Trophoblast cell (in vitro differentiated cells and primary cell): ENCODE measurements at regions not wholly inside any gene's neighbourhood (a gene's known extent, or its start where the extent isn't known, plus 50 kb on each side); places are given as distances from the start of the nearest gene placed in this dataset.
A peak's percentile ranks its signal among the peaks of the same experiment; 100 is the strongest.

ENCODE experiments used
- DNase-seq, 2 donors: peaks; one replicate each; pipeline ENCODE4 v3.0.0-alpha.2; 2016
- H2AFZ ChIP-seq: 2 replicates; pipeline ENCODE4 v1.6.1; 2013; ENCODE audit warnings: low read length, moderate library complexity, mild to moderate bottlenecking; ENCODE audit not compliant: insufficient read depth, poor library complexity
- H2AK5ac ChIP-seq: 2 replicates; pipeline ENCODE4 v1.6.1; 2013; ENCODE audit warnings: mild to moderate bottlenecking, low read length
- H2BK120ac ChIP-seq: 2 replicates; pipeline ENCODE4 v1.6.1; 2013; ENCODE audit warnings: low read length, mild to moderate bottlenecking, moderate library complexity; ENCODE audit not compliant: insufficient read depth, poor library complexity
- H2BK12ac ChIP-seq: 2 replicates; pipeline ENCODE4 v1.6.1; 2013; ENCODE audit warnings: mild to moderate bottlenecking, low read length, moderate library complexity
- H2BK5ac ChIP-seq: 2 replicates; pipeline ENCODE4 v1.6.1; 2013; ENCODE audit warnings: low read length, low read depth, moderate library complexity, mild to moderate bottlenecking; ENCODE audit not compliant: poor library complexity
- H3K14ac ChIP-seq: 2 replicates; pipeline ENCODE4 v1.6.1; 2013; ENCODE audit warnings: mild to moderate bottlenecking, low read length
- H3K18ac ChIP-seq: 2 replicates; pipeline ENCODE4 v1.6.1; 2013; ENCODE audit warnings: mild to moderate bottlenecking, low read length
- H3K23ac ChIP-seq: 2 replicates; pipeline ENCODE4 v1.6.1; 2013; ENCODE audit warnings: low read length
- H3K27ac ChIP-seq: 2 replicates; pipeline ENCODE4 v1.5.1; 2013; ENCODE audit warnings: low read depth, mild to moderate bottlenecking, inconsistent platforms, low read length, moderate library complexity
- H3K27me3 ChIP-seq: 2 replicates; pipeline ENCODE4 v1.6.1; 2013; ENCODE audit warnings: inconsistent platforms, mild to moderate bottlenecking, low read length, moderate library complexity; ENCODE audit not compliant: insufficient read depth
- H3K36me3 ChIP-seq, 2 experiments: 1 replicate in 1 of 2; 2 replicates in 1 of 2; pipeline ENCODE4 v1.6.1; 2013; ENCODE audit warnings: low read length in 2 of 2, mild to moderate bottlenecking in 2 of 2, moderate library complexity in 1 of 2; ENCODE audit not compliant: insufficient read depth in 2 of 2, control insufficient read depth in 1 of 2
- H3K4ac ChIP-seq: 2 replicates; pipeline ENCODE4 v1.6.1; 2013; ENCODE audit warnings: low read depth, mild to moderate bottlenecking, low read length, moderate library complexity
- H3K4me1 ChIP-seq, 2 experiments: 1 replicate in 1 of 2; 2 replicates in 1 of 2; pipeline ENCODE4 v1.6.1; 2013; ENCODE audit warnings: low read length in 2 of 2, mild to moderate bottlenecking in 2 of 2, moderate library complexity in 1 of 2; ENCODE audit not compliant: insufficient read depth in 2 of 2, control insufficient read depth in 1 of 2
- H3K4me2 ChIP-seq: 2 replicates; pipeline ENCODE4 v1.6.1; 2013; ENCODE audit warnings: inconsistent platforms, mild to moderate bottlenecking, low read length, moderate library complexity
- H3K4me3 ChIP-seq: 2 replicates; pipeline ENCODE4 v1.5.1; 2013; ENCODE audit warnings: mild to moderate bottlenecking, low read depth, low read length, inconsistent platforms
- H3K79me1 ChIP-seq: one replicate; pipeline ENCODE4 v1.6.1; 2013; ENCODE audit warnings: low read length
- H3K79me2 ChIP-seq: 2 replicates; pipeline ENCODE4 v1.6.1; 2013; ENCODE audit warnings: low read length, mild to moderate bottlenecking; ENCODE audit not compliant: control insufficient read depth, insufficient read depth, poor library complexity
- H3K9ac ChIP-seq: 2 replicates; pipeline ENCODE4 v1.6.1; 2013; ENCODE audit warnings: mild to moderate bottlenecking, low read length
- H3K9me3 ChIP-seq: 2 replicates; pipeline ENCODE4 v1.6.1; 2013; ENCODE audit warnings: low read depth, mild to moderate bottlenecking, control low read depth, inconsistent platforms, low read length; ENCODE audit not compliant: insufficient read depth
- H4K12ac ChIP-seq: 2 replicates; pipeline ENCODE4 v1.6.1; 2013; ENCODE audit warnings: low read depth, mild to moderate bottlenecking, low read length, moderate library complexity
- H4K8ac ChIP-seq: 2 replicates; pipeline ENCODE4 v1.6.1; 2013; ENCODE audit warnings: low read depth, mild to moderate bottlenecking, low read length, moderate library complexity
- H4K91ac ChIP-seq: one replicate; pipeline ENCODE4 v1.6.1; 2013; ENCODE audit warnings: low read depth, mild to moderate bottlenecking, low read length, moderate library complexity
- WGBS: extraction: QIAGEN DNeasy Blood & Tissue Kit; methylation state at CpG from one replicate; pipeline ENCODE4 v1.1.7; 2013; ENCODE audit warnings: missing lambda C conversion rate; ENCODE audit not compliant: insufficient read length, insufficient coverage; ENCODE audit errors: extremely low coverage; 5-methylcytosine and 5-hydroxymethylcytosine counted together

- no CpG with 5 or more reads among the region's 8 CpGs for WGBS
- no peak overlapping the region for H2BK120ac ChIP-seq
- no peak overlapping the region for H3K27ac ChIP-seq
- no peaks in the 10 kb centered on the region for H3K79me2 ChIP-seq
- no peak overlapping the region for H3K23ac ChIP-seq
- H3K4me2 ChIP-seq, result no peak overlapping the region
- no peak overlapping the region for H2BK5ac ChIP-seq
- no peak overlapping the region for H2AK5ac ChIP-seq
- no peak overlapping the region for H4K91ac ChIP-seq
- DNase-seq, result no peak
- no peaks in the 10 kb centered on the region for H3K36me3 ChIP-seq
- no peaks in the 10 kb centered on the region for H3K27me3 ChIP-seq
- no peak overlapping the region for H2BK12ac ChIP-seq
- no peaks in the 10 kb centered on the region for H3K79me1 ChIP-seq
- no peak overlapping the region for H3K4ac ChIP-seq
- no peak overlapping the region for H4K8ac ChIP-seq
- H4K12ac ChIP-seq, result no peak overlapping the region
- H3K14ac ChIP-seq, result no peak overlapping the region
- H3K18ac ChIP-seq, result no peak overlapping the region
- no peak overlapping the region for H3K9ac ChIP-seq
- no peaks in the 10 kb centered on the region for H3K9me3 ChIP-seq
- no peak overlapping the region for H2AFZ ChIP-seq
- no peak overlapping the region for H3K4me3 ChIP-seq
- no peaks in the 10 kb centered on the region for H3K4me1 ChIP-seq
Measured at GRCh38 chr9:78448960-78449673, 152.2 kb downstream of the PSAT1 start.

- Histone ChIP-seq H3K79me2 (no peaks in the 10 kb centered on the region), H2AFZ (no peak overlapping the region), H2BK120ac (no peak overlapping the region), H4K8ac (no peak overlapping the region), H3K14ac (no peak overlapping the region), H4K12ac (no peak overlapping the region), H3K4me1 (no peaks in the 10 kb centered on the region), H2AK5ac (no peak overlapping the region), H2BK12ac (no peak overlapping the region), H3K27me3 (no peaks in the 10 kb centered on the region), H3K18ac (no peak overlapping the region), H2BK5ac (no peak overlapping the region), H3K4ac (no peak overlapping the region), H3K4me2 (no peak overlapping the region), H3K36me3 (no peaks in the 10 kb centered on the region), H3K79me1 (no peaks in the 10 kb centered on the region), H3K9ac (no peak overlapping the region), H4K91ac (no peak overlapping the region), H3K4me3 (no peak overlapping the region), H3K23ac (no peak overlapping the region), H3K27ac (no peak overlapping the region), H3K9me3 (no peaks in the 10 kb centered on the region)
- no CpG with 5 or more reads among the region's 7 CpGs for WGBS
- DNase-seq, result no peak
Measured at GRCh38 chr9:78453450-78453849, 156.5 kb downstream of the PSAT1 start.

- H3K9ac ChIP-seq, result no peak overlapping the region
- no peak overlapping the region for H3K4me2 ChIP-seq
- no peak overlapping the region for H3K23ac ChIP-seq
- H3K4ac ChIP-seq, result no peak overlapping the region
- H3K79me2 ChIP-seq, result no peaks in the 10 kb centered on the region
- H2AFZ ChIP-seq, result no peak overlapping the region
- no peaks in the 10 kb centered on the region for H3K79me1 ChIP-seq
- no peak overlapping the region for H4K8ac ChIP-seq
- no CpG with 5 or more reads among the region's 2 CpGs for WGBS
- H3K18ac ChIP-seq, result no peak overlapping the region
- H2BK5ac ChIP-seq, result no peak overlapping the region
- H3K14ac ChIP-seq, result no peak overlapping the region
- H3K9me3 ChIP-seq, result peaks cover 2% of the 10 kb centered on the region
- H2BK120ac ChIP-seq, result no peak overlapping the region
- no peak overlapping the region for H4K91ac ChIP-seq
- H2BK12ac ChIP-seq, result no peak overlapping the region
- peak; percentile 57 to 75 for DNase-seq
- no peak overlapping the region for H3K27ac ChIP-seq
- no peak overlapping the region for H4K12ac ChIP-seq
- no peak overlapping the region for H3K4me3 ChIP-seq
- no peaks in the 10 kb centered on the region for H3K36me3 ChIP-seq
- H3K27me3 ChIP-seq, result no peaks in the 10 kb centered on the region
- H2AK5ac ChIP-seq, result no peak overlapping the region
- no peaks in the 10 kb centered on the region for H3K4me1 ChIP-seq
Measured at GRCh38 chr9:78462611-78463010, 165.7 kb downstream of the PSAT1 start.

- Histone ChIP-seq H2BK120ac (no peak overlapping the region), H3K18ac (no peak overlapping the region), H3K4me2 (no peak overlapping the region), H3K27ac (no peak overlapping the region), H3K36me3 (no peaks in the 10 kb centered on the region), H3K4ac (no peak overlapping the region), H2BK12ac (no peak overlapping the region), H3K4me1 (peaks cover 0 to 4% of the 10 kb centered on the region in 2 experiments), H4K91ac (no peak overlapping the region), H2AK5ac (no peak overlapping the region), H2BK5ac (no peak overlapping the region), H3K9ac (no peak overlapping the region), H4K8ac (no peak overlapping the region), H2AFZ (no peak overlapping the region), H3K79me2 (no peaks in the 10 kb centered on the region), H3K14ac (no peak overlapping the region), H4K12ac (no peak overlapping the region), H3K4me3 (no peak overlapping the region), H3K23ac (no peak overlapping the region), H3K79me1 (no peaks in the 10 kb centered on the region), H3K9me3 (peaks cover 2% of the 10 kb centered on the region), H3K27me3 (no peaks in the 10 kb centered on the region)
- no peak for DNase-seq
- WGBS, result no CpG with 5 or more reads among the region's 3 CpGs
Measured at GRCh38 chr9:78463750-78464149, 166.8 kb downstream of the PSAT1 start.
